GM19328 (cell line): ENCODE measurements at regions not wholly inside any gene's neighbourhood (a gene's known extent, or its start where the extent isn't known, plus 50 kb on each side); places are given as distances from the start of the nearest gene placed in this dataset.
"Not testable (repeated sequence)": the region's sequence is repeated elsewhere in the genome, so short reads cannot be mapped to it uniquely, and the experiment has no call there.

Source experiments
- ATAC-seq: cut with Tn5 transposase; IDR thresholded peaks from one replicate; pipeline ENCODE4 v1.9.1; 2021; ENCODE audit warnings: mild to moderate bottlenecking, moderate library complexity; ENCODE audit not compliant: unreplicated experiment

GRCh38 chr4:53959343-53960120 lies 104.9 kb downstream of the CHIC2 start:
- ATAC-seq: no peak

- ATAC-seq: no peak
These were observed 108.0 kb downstream of the CHIC2 start for GRCh38 chr4:53956454-53956853.

GRCh38 chr4:53956053-53956452 lies 108.4 kb downstream of the CHIC2 start:
- ATAC-seq: no peak

GRCh38 chr4:53951414-53951813 lies 113.0 kb downstream of the CHIC2 start:
- no peak for ATAC-seq

- no peak for ATAC-seq
These were observed 120.9 kb downstream of the CHIC2 start for GRCh38 chr4:53943345-53944085.

- ATAC-seq: no peak
These were observed 121.7 kb downstream of the CHIC2 start for GRCh38 chr4:53942712-53943111.

GRCh38 chr4:53941331-53941730 lies 123.1 kb downstream of the CHIC2 start:
- ATAC-seq: no peak

GRCh38 chr4:53939892-53940291 lies 124.5 kb downstream of the CHIC2 start:
- not testable (repeated sequence) for ATAC-seq

GRCh38 chr4:53937918-53938317 lies 126.5 kb downstream of the CHIC2 start:
- no peak for ATAC-seq

- ATAC-seq: no peak
These were observed 127.1 kb downstream of the CHIC2 start for GRCh38 chr4:53937327-53937726.

GRCh38 chr4:53935780-53936179 lies 128.6 kb downstream of the CHIC2 start:
- ATAC-seq: no peak

GRCh38 chr4:53932796-53933610 lies 131.4 kb downstream of the CHIC2 start:
- ATAC-seq: no peak

- ATAC-seq: no peak
These were observed 132.9 kb downstream of the CHIC2 start for GRCh38 chr4:53931461-53931961.

- no peak for ATAC-seq
These were observed 134.2 kb downstream of the CHIC2 start for GRCh38 chr4:53929955-53930798.

- ATAC-seq: no peak
These were observed 135.1 kb downstream of the CHIC2 start for GRCh38 chr4:53929311-53929710.

- no peak for ATAC-seq
These were observed 135.6 kb downstream of the CHIC2 start for GRCh38 chr4:53928825-53929224.

GRCh38 chr4:53925050-53925605 lies 139.3 kb downstream of the CHIC2 start:
- no peak for ATAC-seq

GRCh38 chr4:53924333-53925049 lies 139.9 kb downstream of the CHIC2 start:
- no peak for ATAC-seq

GRCh38 chr4:53923921-53924320 lies 140.5 kb downstream of the CHIC2 start:
- no peak for ATAC-seq
